ENCODE measurements at regions not wholly inside any gene's neighbourhood (a gene's known extent, or its start where the extent isn't known, plus 50 kb on each side); places are given as distances from the start of the nearest gene placed in this dataset.

- H2AFZ ChIP-seq (ENCODE audit: low read length): no peak overlapping the region
- no peak overlapping the region for H3K4me3 ChIP-seq (replicated peaks in 1 of 4; ENCODE audit: control extremely low read depth in 1 of 4, insufficient read depth in 1 of 4, low read depth in 3 of 4, low read length in 4 of 4)
- no peaks in the 10 kb centered on the region for H3K27me3 ChIP-seq (ENCODE audit: control insufficient read depth, insufficient read depth, low read length)
- H4K20me1 ChIP-seq (ENCODE audit: control insufficient read depth, extremely low read depth, insufficient read depth, low read length): no peaks in the 10 kb centered on the region
- no peak overlapping the region for H3K27ac ChIP-seq (ENCODE audit: insufficient read depth, low read length)
- no peaks in the 10 kb centered on the region for H3K9me3 ChIP-seq (ENCODE audit: control insufficient read depth, insufficient read depth, low read depth, low read length)
- H3K36me3 ChIP-seq (ENCODE audit: control insufficient read depth, insufficient read depth, low read length): no peaks in the 10 kb centered on the region
- TF ChIP-seq, protein P1, sequence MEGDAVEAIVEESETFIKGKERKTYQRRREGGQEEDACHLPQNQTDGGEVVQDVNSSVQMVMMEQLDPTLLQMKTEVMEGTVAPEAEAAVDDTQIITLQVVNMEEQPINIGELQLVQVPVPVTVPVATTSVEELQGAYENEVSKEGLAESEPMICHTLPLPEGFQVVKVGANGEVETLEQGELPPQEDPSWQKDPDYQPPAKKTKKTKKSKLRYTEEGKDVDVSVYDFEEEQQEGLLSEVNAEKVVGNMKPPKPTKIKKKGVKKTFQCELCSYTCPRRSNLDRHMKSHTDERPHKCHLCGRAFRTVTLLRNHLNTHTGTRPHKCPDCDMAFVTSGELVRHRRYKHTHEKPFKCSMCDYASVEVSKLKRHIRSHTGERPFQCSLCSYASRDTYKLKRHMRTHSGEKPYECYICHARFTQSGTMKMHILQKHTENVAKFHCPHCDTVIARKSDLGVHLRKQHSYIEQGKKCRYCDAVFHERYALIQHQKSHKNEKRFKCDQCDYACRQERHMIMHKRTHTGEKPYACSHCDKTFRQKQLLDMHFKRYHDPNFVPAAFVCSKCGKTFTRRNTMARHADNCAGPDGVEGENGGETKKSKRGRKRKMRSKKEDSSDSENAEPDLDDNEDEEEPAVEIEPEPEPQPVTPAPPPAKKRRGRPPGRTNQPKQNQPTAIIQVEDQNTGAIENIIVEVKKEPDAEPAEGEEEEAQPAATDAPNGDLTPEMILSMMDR (conservative IDR thresholded peaks at IDR 0.05 in 1 of 2, IDR thresholded peaks at IDR 0.05 in 1 of 2; ENCODE audit: low read depth in 1 of 2, low read length in 2 of 2): no peak
- no peak for TF ChIP-seq EZH2 (IDR thresholded peaks at IDR 0.05; ENCODE audit: low read length, missing control alignments)
- H3K79me2 ChIP-seq (ENCODE audit: control insufficient read depth, insufficient read depth, low read length): no peaks in the 10 kb centered on the region
- no peak overlapping the region for H3K4me2 ChIP-seq (ENCODE audit: extremely low read depth, insufficient read depth, low read length)
- H3K4me1 ChIP-seq (ENCODE audit: control insufficient read depth, extremely low read depth, insufficient read depth, low read length): no peaks in the 10 kb centered on the region
- DNase-seq (ENCODE audit: low read depth in 2 of 2): no peak
- no peak overlapping the region for H3K9ac ChIP-seq (ENCODE audit: insufficient read depth, low read length)
Observed at GRCh38 chr14:53871011-53871410, 85.6 kb downstream of the BMP4 start.

GRCh38 chr14:53865711-53866110 lies 90.9 kb downstream of the BMP4 start:
- H3K36me3 ChIP-seq (ENCODE audit: control insufficient read depth, insufficient read depth, low read length): no peaks in the 10 kb centered on the region

DNA sequence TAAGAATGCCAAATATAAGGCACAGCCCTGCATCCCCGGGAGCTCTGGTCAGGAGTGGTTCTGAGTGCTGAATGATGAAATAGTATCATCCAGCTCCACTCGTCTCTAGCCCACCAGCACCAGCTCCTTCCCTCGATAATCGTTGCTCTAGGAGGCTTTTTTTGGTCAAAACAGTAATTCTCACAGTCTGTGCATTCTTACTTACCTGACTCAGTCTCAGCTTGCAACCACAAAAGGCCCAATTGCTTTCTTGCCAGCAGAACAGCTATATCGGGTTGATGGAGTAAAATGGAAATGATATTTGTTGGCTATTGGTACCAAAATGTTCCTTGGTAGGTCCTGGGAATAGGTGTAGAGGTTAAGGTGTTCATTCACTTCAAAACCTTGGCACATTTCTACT lies 94.8 kb downstream of the BMP4 start:
- Histone ChIP-seq H3K4me2 (ENCODE audit: extremely low read depth, insufficient read depth, low read length) (no peak overlapping the region), H3K79me2 (ENCODE audit: control insufficient read depth, insufficient read depth, low read length) (no peaks in the 10 kb centered on the region), H2AFZ (ENCODE audit: low read length) (no peak overlapping the region), H3K4me1 (ENCODE audit: control insufficient read depth, extremely low read depth, insufficient read depth, low read length) (no peaks in the 10 kb centered on the region), H3K9me3 (ENCODE audit: control insufficient read depth, insufficient read depth, low read depth, low read length) (no peaks in the 10 kb centered on the region), H3K27ac (ENCODE audit: insufficient read depth, low read length) (no peak overlapping the region), H4K20me1 (ENCODE audit: control insufficient read depth, extremely low read depth, insufficient read depth, low read length) (no peaks in the 10 kb centered on the region), H3K4me3 (replicated peaks in 1 of 4; ENCODE audit: control extremely low read depth in 1 of 4, insufficient read depth in 1 of 4, low read depth in 3 of 4, low read length in 4 of 4) (no peak overlapping the region), H3K27me3 (ENCODE audit: control insufficient read depth, insufficient read depth, low read length) (no peaks in the 10 kb centered on the region), H3K36me3 (ENCODE audit: control insufficient read depth, insufficient read depth, low read length) (no peaks in the 10 kb centered on the region), H3K9ac (ENCODE audit: insufficient read depth, low read length) (no peak overlapping the region)
- peak in 1 of 2 donors; percentile 58 for DNase-seq (ENCODE audit: low read depth in 2 of 2)
- TF ChIP-seq, protein P1 (conservative IDR thresholded peaks at IDR 0.05 in 1 of 2, IDR thresholded peaks at IDR 0.05 in 1 of 2; ENCODE audit: low read depth in 1 of 2, low read length in 2 of 2): no peak
- TF ChIP-seq EZH2 (IDR thresholded peaks at IDR 0.05; ENCODE audit: low read length, missing control alignments): no peak

More at GRCh38 chr14:53865711-53866110, 90.9 kb downstream of the BMP4 start:
- TF ChIP-seq, protein P1 (conservative IDR thresholded peaks at IDR 0.05 in 1 of 2, IDR thresholded peaks at IDR 0.05 in 1 of 2; ENCODE audit: low read depth in 1 of 2, low read length in 2 of 2): no peak
- no peak for TF ChIP-seq EZH2 (IDR thresholded peaks at IDR 0.05; ENCODE audit: low read length, missing control alignments)
- DNase-seq (ENCODE audit: low read depth in 2 of 2): peak in 1 of 2 donors; percentile 53
- Histone ChIP-seq H3K4me2 (ENCODE audit: extremely low read depth, insufficient read depth, low read length) (no peak overlapping the region), H4K20me1 (ENCODE audit: control insufficient read depth, extremely low read depth, insufficient read depth, low read length) (no peaks in the 10 kb centered on the region), H3K27ac (ENCODE audit: insufficient read depth, low read length) (no peak overlapping the region), H3K79me2 (ENCODE audit: control insufficient read depth, insufficient read depth, low read length) (no peaks in the 10 kb centered on the region), H2AFZ (ENCODE audit: low read length) (no peak overlapping the region), H3K27me3 (ENCODE audit: control insufficient read depth, insufficient read depth, low read length) (no peaks in the 10 kb centered on the region), H3K4me3 (replicated peaks in 1 of 4; ENCODE audit: control extremely low read depth in 1 of 4, insufficient read depth in 1 of 4, low read depth in 3 of 4, low read length in 4 of 4) (no peak overlapping the region), H3K4me1 (ENCODE audit: control insufficient read depth, extremely low read depth, insufficient read depth, low read length) (no peaks in the 10 kb centered on the region), H3K9me3 (ENCODE audit: control insufficient read depth, insufficient read depth, low read depth, low read length) (no peaks in the 10 kb centered on the region), H3K9ac (ENCODE audit: insufficient read depth, low read length) (no peak overlapping the region)

Data from fibroblast of lung (primary cell).